K562 (cell line): ENCODE measurements at regions not wholly inside any gene's neighbourhood (a gene's known extent, or its start where the extent isn't known, plus 50 kb on each side); places are given as distances from the start of the nearest gene placed in this dataset.

Experiments used
- ATAC-seq: fragments of 200-7000 bp; cut with Tn5 transposase; 3 replicates; pipeline ENCODE4 v1.9.1; 2020; ENCODE audit warnings: moderate library complexity
- BruUV-seq: library from RNA; stranded (reverse); fragments of 400-500 nt; replicated peaks from 2 replicates; lab custom pipeline; 2021; lab: Mats Ljungman, UMichigan
- CTCF ChIA-PET: fragments of 300-600 bp; formaldehyde crosslinking; extraction: SDS; loops from one replicate; lab custom pipeline; 2021; ENCODE audit warnings: low intra/inter-chr PET ratio; lab: Yijun Ruan, JAX
- POLR2A ChIA-PET: fragments of 300-600, 350-650 bp; sonication (Branson Sonifier 250); formaldehyde crosslinking; extraction: SDS; loops from one replicate; lab custom pipeline; 2021; ENCODE audit warnings: antibody characterized with exemption, inconsistent platforms; lab: Yijun Ruan, JAX
- DNase-seq, 4 experiments: peaks; one replicate each; pipeline versions ENCODE4 v3.0.0 to v3.0.0-alpha.2; 2011 to 2018; ENCODE audit warnings: low spot score in 3 of 4, mixed read lengths in 3 of 4; ENCODE audit errors: extremely low read depth in 1 of 4
- FAIRE-seq: peaks from 2 replicates; lab custom pipeline; 2011; peaks lifted over from hg19 to GRCh38; lab: Jason Lieb, UNC
- H2AFZ ChIP-seq: 2 replicates; pipeline ENCODE4 v1.6.0; 2011; ENCODE audit warnings: low read depth, low read length, control low read depth, inconsistent platforms
- H3K27ac ChIP-seq: fragments of 200-600 bp; 3 replicates; pipeline ENCODE4 v1.8.0; 2011; ENCODE audit warnings: low read depth, mild to moderate bottlenecking, control low read depth, inconsistent platforms, low read length, moderate library complexity, mixed read lengths; ENCODE audit errors: extremely low read depth
- H3K27me3 ChIP-seq, 2 experiments: fragments of 300-600 bp in 1 of 2; 2 replicates in 1 of 2; 3 replicates in 1 of 2; pipeline versions ENCODE4 v1.6.0 to v1.8.0; 2011; ENCODE audit warnings: inconsistent platforms in 2 of 2, low read length in 2 of 2, mild to moderate bottlenecking in 1 of 2, mixed read lengths in 1 of 2, moderate library complexity in 1 of 2; ENCODE audit not compliant: control insufficient read depth in 2 of 2, insufficient read depth in 2 of 2
- H3K36me3 ChIP-seq: fragments of 300-600 bp; 3 replicates; pipeline ENCODE4 v1.8.0; 2011; ENCODE audit warnings: mild to moderate bottlenecking, low read length, inconsistent platforms; ENCODE audit not compliant: control insufficient read depth, insufficient read depth
- H3K4me1 ChIP-seq, 2 experiments: fragments of 200-600 bp in 1 of 2; replicated peaks in 1 of 2; 2 replicates in 1 of 2; 3 replicates in 1 of 2; pipeline versions ENCODE4 v1.5.1 to v1.8.0; 2011; ENCODE audit warnings: inconsistent platforms in 2 of 2, low read length in 2 of 2, mild to moderate bottlenecking in 1 of 2, mixed read lengths in 1 of 2, moderate library complexity in 1 of 2; ENCODE audit not compliant: control insufficient read depth in 2 of 2, insufficient read depth in 2 of 2
- H3K4me2 ChIP-seq: 2 replicates; pipeline ENCODE4 v1.6.1; 2011; ENCODE audit warnings: low read length, control low read depth, inconsistent platforms, mixed read lengths; ENCODE audit not compliant: insufficient read depth
- H3K4me3 ChIP-seq: fragments of 200-600 bp; sonication (generic), shearing (Covaris generic); 2 replicates; pipeline ENCODE4 v1.5.1; 2016; ENCODE audit warnings: control low read depth, inconsistent platforms
- H3K79me2 ChIP-seq: fragments of 200-600 bp; 3 replicates; pipeline ENCODE4 v1.8.0; 2011; ENCODE audit warnings: low read length, inconsistent platforms; ENCODE audit not compliant: control insufficient read depth, insufficient read depth
- H3K9ac ChIP-seq, 2 experiments: 2 replicates each; pipeline versions ENCODE4 v1.6.0 to v1.6.1; 2011; ENCODE audit warnings: low read depth in 2 of 2, low read length in 2 of 2, control low read depth in 1 of 2, inconsistent platforms in 1 of 2, mild to moderate bottlenecking in 1 of 2, mixed read lengths in 1 of 2; ENCODE audit not compliant: insufficient read depth in 1 of 2
- H3K9me1 ChIP-seq: one replicate; pipeline ENCODE4 v1.6.0; 2011; ENCODE audit warnings: inconsistent platforms, mild to moderate bottlenecking, low read length, moderate library complexity; ENCODE audit not compliant: control insufficient read depth, insufficient read depth
- H3K9me3 ChIP-seq: replicated peaks from 2 replicates; pipeline ENCODE4 v1.5.1; 2011; ENCODE audit warnings: low read depth, low read length, inconsistent platforms; ENCODE audit not compliant: control insufficient read depth, insufficient read depth
- H4K20me1 ChIP-seq: replicated peaks from 2 replicates; pipeline ENCODE4 v1.6.1; 2011; ENCODE audit warnings: low read length, inconsistent platforms, mixed read lengths; ENCODE audit not compliant: control insufficient read depth, insufficient read depth
- ARID1B ChIP-seq: fragments of 450-650 bp; IDR thresholded peaks from 2 replicates; pipeline ENCODE4 v1.6.1; 2016; ENCODE audit warnings: antibody characterized with exemption, mild to moderate bottlenecking, inconsistent platforms
- MLX ChIP-seq, 2 experiments: fragments of 450-650 bp in 1 of 2; sonication (generic) in 1 of 2; formaldehyde crosslinking; conservative IDR thresholded peaks; 2 replicates each; pipeline versions ENCODE4 v1.4.0 to v1.8.1; 2020 to 2022; ENCODE audit warnings: mild to moderate bottlenecking in 1 of 2, missing genetic modification reagents in 1 of 2
- NFE2L1 ChIP-seq: fragments of 450-650 bp; IDR thresholded peaks from 2 replicates; pipeline ENCODE4 v1.6.1; 2016; ENCODE audit warnings: missing genetic modification characterization, low read depth, mild to moderate bottlenecking, missing compliant biosample characterization, moderate library complexity, borderline replicate concordance
- NR3C1 ChIP-seq: sonication (generic); formaldehyde crosslinking; IDR thresholded peaks from 2 replicates; pipeline ENCODE4 v1.8.1; 2022; ENCODE audit warnings: missing genetic modification reagents
- RB1 ChIP-seq: fragments of 450-650 bp; IDR thresholded peaks from 2 replicates; pipeline ENCODE4 v1.6.1; 2017; ENCODE audit warnings: low read depth, mild to moderate bottlenecking
- SIX5 ChIP-seq, 2 experiments: IDR thresholded peaks; 2 replicates each; pipeline ENCODE4 v1.6.1; 2011; ENCODE audit warnings: low read length in 2 of 2, borderline replicate concordance in 1 of 2, low read depth in 1 of 2, mild to moderate bottlenecking in 1 of 2, moderate library complexity in 1 of 2; ENCODE audit not compliant: insufficient read depth in 1 of 2
- ZNF431 ChIP-seq: sonication (generic); formaldehyde crosslinking; IDR thresholded peaks from 2 replicates; pipeline ENCODE4 v1.8.0; 2022; ENCODE audit warnings: mild to moderate bottlenecking, missing genetic modification reagents
- WGBS: fragments of 100-300 bp; shearing (Covaris generic); methylation state at CpG from one replicate; pipeline ENCODE4 v1.1.6; 2016; ENCODE audit warnings: low coverage, mixed read lengths; ENCODE audit not compliant: insufficient coverage; ENCODE audit errors: missing lambda C conversion rate; 5-methylcytosine and 5-hydroxymethylcytosine counted together
- in situ Hi-C: fragments of 300-500 bp; cut with MboI; formaldehyde crosslinking; loops from 4 replicates; pipeline ENCODE4 v1.15.0; 2018; ENCODE audit warnings: inconsistent platforms, mixed read lengths
- intact Hi-C: fragments of 100-400 bp; cut with micrococcal nuclease; formaldehyde crosslinking; loops from 2 replicates; pipeline ENCODE4 v1.14.2; 2022
- TF ChIP-seq, protein P1 (sequence below): fragments of 450-650 bp; IDR thresholded peaks from 2 replicates; pipeline ENCODE4 v1.6.1; 2016

DNA sequence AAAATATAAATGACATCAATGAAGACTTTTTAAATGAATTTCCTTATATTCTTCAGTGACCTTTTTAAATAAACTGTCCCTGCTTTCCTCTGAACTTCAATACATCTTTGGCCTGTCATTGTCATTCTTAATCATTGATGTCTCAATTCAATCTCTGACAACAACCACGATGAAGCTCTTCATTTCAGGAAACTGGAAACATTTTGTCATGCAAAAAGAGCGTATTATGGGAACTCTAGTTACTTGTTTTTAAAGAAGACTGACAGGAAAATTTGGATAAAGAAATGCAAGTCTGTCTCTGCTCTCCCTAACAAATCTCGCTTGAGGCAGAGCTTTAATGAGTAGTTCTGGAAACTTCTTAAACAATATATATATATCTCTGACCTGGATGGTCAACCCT is 535.8 kb upstream of the ADGRL2 start:
- in situ Hi-C loops (no loop called here), intact Hi-C loops (no loop called here)
- 2% methylated on average over 3 of the region's 3 CpGs for WGBS
- BruUV-seq, result no TSS peak
- Histone ChIP-seq H3K36me3 (no peaks in the 10 kb centered on the region), H3K4me1 (no peaks in the 10 kb centered on the region), H3K4me2 (no peak overlapping the region), H3K79me2 (no peaks in the 10 kb centered on the region), H3K9me3 (no peaks in the 10 kb centered on the region), H4K20me1 (no peaks in the 10 kb centered on the region), H3K9me1 (no peaks in the 10 kb centered on the region), H3K9ac (no peak overlapping the region), H3K27me3 (no peaks in the 10 kb centered on the region), H2AFZ (no peak overlapping the region), H3K27ac (no peak overlapping the region), H3K4me3 (no peak overlapping the region)
- no peak for DNase-seq
- no peak for TF ChIP-seq NR3C1 (CRISPR knock-in tag)
- TF ChIP-seq MLX (CRISPR knock-in tag; conservative IDR thresholded peaks at IDR 0.05), result no peak
- no peak for TF ChIP-seq ZNF431 (CRISPR knock-in tag)
- TF ChIP-seq, protein P1, sequence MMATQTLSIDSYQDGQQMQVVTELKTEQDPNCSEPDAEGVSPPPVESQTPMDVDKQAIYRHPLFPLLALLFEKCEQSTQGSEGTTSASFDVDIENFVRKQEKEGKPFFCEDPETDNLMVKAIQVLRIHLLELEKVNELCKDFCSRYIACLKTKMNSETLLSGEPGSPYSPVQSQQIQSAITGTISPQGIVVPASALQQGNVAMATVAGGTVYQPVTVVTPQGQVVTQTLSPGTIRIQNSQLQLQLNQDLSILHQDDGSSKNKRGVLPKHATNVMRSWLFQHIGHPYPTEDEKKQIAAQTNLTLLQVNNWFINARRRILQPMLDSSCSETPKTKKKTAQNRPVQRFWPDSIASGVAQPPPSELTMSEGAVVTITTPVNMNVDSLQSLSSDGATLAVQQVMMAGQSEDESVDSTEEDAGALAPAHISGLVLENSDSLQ, result no peak
- TF ChIP-seq ARID1B, result no peak
- no peak for TF ChIP-seq RB1
- no peak for TF ChIP-seq SIX5 (IDR thresholded peaks at IDR 0.05; ENCODE audit: borderline replicate concordance in 1 of 2, insufficient read depth in 1 of 2, low read depth in 1 of 2, low read length in 2 of 2)
- no peak for TF ChIP-seq NFE2L1
- POLR2A ChIA-PET, result interaction anchor here (0.7 kb wide), 1 partner anchor 691 kb away, joined by 3 read pairs; no protein-coding TSS in a partner anchor
- no peak for ATAC-seq
- no peak for FAIRE-seq
- CTCF ChIA-PET, result no interaction called here
